ENCODE measurements at regions not wholly inside any gene's neighbourhood (a gene's known extent, or its start where the extent isn't known, plus 50 kb on each side); places are given as distances from the start of the nearest gene placed in this dataset.

DNA sequence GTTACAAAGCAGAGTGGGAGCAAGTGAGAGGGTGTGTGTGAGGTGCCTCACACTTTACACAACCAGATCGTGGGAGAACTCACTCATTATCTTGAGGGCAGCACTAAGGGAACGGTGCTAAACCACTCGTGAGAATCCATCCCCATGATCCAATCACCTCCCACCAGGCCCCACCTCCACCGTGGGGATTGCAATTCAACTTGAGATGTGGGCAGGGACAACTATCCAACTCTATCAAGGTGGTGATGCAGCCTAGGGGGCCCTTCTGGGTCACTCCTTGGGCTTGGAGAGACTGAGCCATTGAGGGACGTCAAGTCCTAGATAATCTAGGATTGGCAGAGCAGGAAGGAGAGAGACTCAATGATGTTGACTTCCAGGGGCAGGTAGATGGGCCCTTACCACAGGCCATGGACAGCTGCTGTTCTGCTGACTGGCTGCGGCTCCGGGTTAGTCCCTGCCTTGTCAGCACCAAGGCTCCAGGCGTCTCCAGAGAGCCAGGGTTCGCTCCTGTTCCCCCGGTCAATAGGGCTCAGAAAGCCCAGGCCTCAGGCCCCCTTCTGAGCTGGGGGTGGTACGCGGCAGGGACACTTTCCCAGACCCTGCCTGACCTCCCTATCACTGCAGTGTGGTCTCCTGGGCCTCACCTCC, 193.2 kb upstream of the HS6ST1 start:
- TF ChIP-seq, protein P1, sequence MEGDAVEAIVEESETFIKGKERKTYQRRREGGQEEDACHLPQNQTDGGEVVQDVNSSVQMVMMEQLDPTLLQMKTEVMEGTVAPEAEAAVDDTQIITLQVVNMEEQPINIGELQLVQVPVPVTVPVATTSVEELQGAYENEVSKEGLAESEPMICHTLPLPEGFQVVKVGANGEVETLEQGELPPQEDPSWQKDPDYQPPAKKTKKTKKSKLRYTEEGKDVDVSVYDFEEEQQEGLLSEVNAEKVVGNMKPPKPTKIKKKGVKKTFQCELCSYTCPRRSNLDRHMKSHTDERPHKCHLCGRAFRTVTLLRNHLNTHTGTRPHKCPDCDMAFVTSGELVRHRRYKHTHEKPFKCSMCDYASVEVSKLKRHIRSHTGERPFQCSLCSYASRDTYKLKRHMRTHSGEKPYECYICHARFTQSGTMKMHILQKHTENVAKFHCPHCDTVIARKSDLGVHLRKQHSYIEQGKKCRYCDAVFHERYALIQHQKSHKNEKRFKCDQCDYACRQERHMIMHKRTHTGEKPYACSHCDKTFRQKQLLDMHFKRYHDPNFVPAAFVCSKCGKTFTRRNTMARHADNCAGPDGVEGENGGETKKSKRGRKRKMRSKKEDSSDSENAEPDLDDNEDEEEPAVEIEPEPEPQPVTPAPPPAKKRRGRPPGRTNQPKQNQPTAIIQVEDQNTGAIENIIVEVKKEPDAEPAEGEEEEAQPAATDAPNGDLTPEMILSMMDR (IDR thresholded peaks at IDR 0.05), result no peak
- TF ChIP-seq EZH2 (IDR thresholded peaks at IDR 0.05) (no peak), EZH2phosphoT487 (IDR thresholded peaks at IDR 0.05) (no peak)

Data from neural progenitor cell (in vitro differentiated cells).